ENCODE measurements at regions not wholly inside any gene's neighbourhood (a gene's known extent, or its start where the extent isn't known, plus 50 kb on each side); places are given as distances from the start of the nearest gene placed in this dataset.

DNA sequence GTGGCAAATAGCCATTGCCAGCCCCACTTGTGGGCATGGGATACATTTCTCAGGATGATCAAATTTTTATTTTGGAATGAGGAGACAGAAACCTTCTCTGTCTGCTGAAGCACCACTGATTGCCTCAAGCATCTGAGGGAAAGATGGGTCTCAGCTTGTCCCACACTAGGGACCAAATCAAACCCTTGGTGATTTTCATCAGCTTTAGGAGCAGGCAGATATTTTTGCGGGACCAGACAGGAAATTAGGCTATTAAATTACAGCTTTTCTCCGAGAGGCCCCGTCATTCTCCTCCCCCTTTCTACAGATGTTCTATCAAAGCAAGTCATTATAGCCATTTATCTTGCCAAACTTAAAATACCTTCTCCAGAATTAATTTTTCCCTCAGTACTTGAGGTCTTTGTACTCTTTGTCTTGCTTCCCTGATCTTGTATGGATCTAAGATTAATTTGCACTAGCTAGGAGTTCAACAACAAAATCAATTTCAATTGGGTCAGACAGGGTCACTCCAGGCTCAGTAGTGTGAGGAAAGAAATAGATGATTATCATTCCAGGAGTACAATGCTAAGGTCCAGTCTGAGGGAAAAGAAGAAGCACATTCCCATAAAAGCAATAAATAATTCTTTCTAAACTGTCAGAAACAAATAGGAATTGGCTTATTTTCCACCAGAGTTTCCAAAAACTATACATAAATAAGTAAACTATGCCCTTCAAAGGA, 818.1 kb upstream of the SOX11 start:
- TF ChIP-seq EZH2 (IDR thresholded peaks at IDR 0.05; ENCODE audit: insufficient read depth, poor library complexity, severe bottlenecking) (no peak), EZH2phosphoT487 (IDR thresholded peaks at IDR 0.05; ENCODE audit: insufficient read depth, low read depth) (no peak)

Data from GM23248 (cell line).